HG03469 (cell line): ENCODE measurements at regions not wholly inside any gene's neighbourhood (a gene's known extent, or its start where the extent isn't known, plus 50 kb on each side); places are given as distances from the start of the nearest gene placed in this dataset.

Experiments used
- ATAC-seq: cut with Tn5 transposase; IDR thresholded peaks from one replicate; pipeline ENCODE4 v1.9.1; 2021; ENCODE audit warnings: mild to moderate bottlenecking, moderate library complexity, moderate number of reproducible peaks; ENCODE audit not compliant: unreplicated experiment

GRCh38 chr1:38308780-38309179 is 262.2 kb upstream of the POU3F1 start:
- no peak for ATAC-seq

- ATAC-seq, result no peak
Measured at GRCh38 chr1:38305666-38306065, 259.1 kb upstream of the POU3F1 start.

DNA sequence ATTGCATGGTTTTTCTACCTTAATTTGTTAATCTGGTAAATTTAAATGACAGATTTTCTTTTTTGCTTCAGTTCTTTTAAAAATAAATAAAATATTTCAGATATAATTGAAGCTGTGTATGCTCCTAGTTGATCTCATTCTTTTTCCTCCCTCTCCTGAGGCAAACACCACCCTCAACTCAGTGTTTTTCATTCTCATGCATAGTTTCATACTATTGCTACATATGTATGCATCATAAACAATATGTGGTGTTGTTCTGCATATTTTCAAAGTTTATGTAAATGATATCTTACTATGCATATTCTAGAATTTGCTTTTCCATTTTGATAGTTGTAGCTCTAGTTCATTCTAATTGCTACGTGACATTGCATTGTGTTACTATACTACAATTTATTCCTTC is 257.2 kb upstream of the POU3F1 start:
- ATAC-seq, result no peak

DNA sequence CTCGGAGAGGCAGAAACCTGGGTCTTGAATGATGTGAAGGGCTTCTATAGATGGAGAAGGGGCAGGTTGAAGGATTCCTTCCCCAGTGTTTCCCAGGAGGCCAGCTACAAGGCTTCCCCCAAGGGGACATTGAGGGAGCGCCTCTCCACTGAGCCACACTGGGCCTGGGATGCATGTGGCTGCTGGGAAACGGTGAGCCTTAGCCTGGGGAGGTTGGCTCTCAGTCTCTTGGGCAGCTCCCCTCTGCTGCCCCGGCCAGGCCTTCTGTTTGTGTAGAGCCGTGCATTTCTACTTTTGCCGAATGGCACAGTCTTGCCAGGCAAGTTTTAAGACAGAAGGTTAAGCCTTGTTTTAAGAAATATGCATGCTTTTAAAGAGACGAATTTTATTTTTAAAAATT is 254.4 kb upstream of the POU3F1 start:
- no peak for ATAC-seq

- ATAC-seq, result no peak
Measured at GRCh38 chr1:38300616-38301015, 254.0 kb upstream of the POU3F1 start.

- ATAC-seq, result no peak
Measured at GRCh38 chr1:38297842-38298241, 251.2 kb upstream of the POU3F1 start.

- no peak for ATAC-seq
Measured at GRCh38 chr1:38297246-38297645, 250.7 kb upstream of the POU3F1 start.

DNA sequence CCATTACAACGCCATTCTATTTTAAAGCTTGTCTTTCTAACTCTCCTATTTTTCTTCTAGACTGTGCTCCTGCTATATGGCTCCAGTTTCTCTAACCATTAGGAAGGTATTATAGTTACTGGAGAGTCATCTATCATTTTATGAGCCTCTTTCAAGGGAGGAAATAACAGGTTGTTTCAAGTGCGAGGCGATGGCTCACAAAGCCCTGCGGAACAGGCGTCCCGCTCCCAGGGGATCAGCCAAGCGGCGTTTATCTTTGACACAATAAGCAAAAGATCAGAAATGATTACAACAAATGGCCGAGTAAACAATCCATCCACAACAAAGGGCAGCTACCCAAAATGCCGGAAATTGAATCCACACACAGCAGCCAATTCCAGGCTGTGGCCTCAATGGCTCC is 249.5 kb upstream of the POU3F1 start:
- no peak for ATAC-seq

DNA sequence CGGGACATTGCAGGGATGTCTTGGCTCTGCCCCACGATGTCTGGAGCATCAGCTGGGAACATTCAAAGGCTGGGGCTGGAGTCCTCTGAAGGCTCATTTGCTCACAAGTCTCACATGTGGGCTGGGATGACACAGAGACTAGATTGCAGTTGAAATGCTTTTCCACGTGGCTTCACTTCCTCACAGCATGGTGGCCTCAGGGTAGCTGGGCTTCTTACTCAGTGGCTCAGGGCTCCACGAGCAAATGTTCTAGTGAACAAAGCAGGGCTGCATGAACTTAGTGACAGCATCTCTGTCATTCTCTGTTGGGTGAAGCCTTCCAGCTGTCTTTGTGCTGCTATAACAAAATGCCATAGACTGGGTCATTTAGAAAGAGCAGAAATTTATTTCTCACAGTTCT is 247.0 kb upstream of the POU3F1 start:
- no peak for ATAC-seq

- no peak for ATAC-seq
Measured at GRCh38 chr1:38292969-38293368, 246.4 kb upstream of the POU3F1 start.

GRCh38 chr1:38291906-38292521 is 245.4 kb upstream of the POU3F1 start:
- no peak for ATAC-seq

GRCh38 chr1:38291336-38291735 is 244.7 kb upstream of the POU3F1 start:
- ATAC-seq, result no peak

- no peak for ATAC-seq
Measured at GRCh38 chr1:38289034-38289433, 242.4 kb upstream of the POU3F1 start.

DNA sequence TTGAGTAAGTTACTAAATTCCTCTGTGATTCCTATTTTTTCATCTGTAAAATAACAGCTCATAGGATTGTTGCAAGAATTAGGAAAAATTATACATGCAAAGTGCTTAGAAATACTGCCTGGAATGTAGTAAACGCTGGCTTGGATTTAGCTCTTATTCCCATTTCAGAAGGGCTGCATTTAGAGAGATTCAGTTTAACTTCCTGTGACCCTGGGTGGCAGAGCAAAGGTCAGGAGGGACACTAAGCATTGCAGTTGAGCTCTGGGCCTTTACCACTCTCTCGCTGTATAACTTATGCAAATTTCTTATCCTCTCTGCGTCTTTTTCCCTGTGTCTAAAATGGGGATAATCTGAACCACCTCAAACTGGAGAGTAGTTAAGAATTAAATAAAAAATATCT is 241.0 kb upstream of the POU3F1 start:
- no peak for ATAC-seq

DNA sequence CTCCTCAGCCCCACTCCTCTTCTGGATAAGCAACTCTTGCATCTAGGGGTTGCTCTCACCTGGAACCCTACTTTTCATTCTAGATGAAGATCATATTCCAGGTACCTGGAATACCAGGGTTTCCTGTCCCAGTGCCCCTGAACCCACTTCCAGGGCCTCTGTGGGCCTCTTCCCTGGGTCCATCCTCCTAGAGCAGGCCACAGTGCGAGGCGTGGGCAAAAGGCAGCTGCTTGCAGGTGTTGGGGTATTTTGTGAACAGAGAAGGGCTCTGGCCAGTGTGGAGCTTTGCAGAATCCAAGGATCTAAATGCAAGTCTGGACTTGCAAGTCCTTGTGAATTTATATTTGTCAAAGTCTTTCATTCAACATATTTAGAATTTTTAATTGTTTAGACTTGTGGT is 240.4 kb upstream of the POU3F1 start:
- no peak for ATAC-seq

- ATAC-seq, result no peak
Measured at GRCh38 chr1:38285807-38286530, 239.4 kb upstream of the POU3F1 start.

GRCh38 chr1:38284953-38285352 is 238.4 kb upstream of the POU3F1 start:
- ATAC-seq, result no peak

- ATAC-seq, result no peak
Measured at GRCh38 chr1:38283696-38284470, 237.3 kb upstream of the POU3F1 start.

DNA sequence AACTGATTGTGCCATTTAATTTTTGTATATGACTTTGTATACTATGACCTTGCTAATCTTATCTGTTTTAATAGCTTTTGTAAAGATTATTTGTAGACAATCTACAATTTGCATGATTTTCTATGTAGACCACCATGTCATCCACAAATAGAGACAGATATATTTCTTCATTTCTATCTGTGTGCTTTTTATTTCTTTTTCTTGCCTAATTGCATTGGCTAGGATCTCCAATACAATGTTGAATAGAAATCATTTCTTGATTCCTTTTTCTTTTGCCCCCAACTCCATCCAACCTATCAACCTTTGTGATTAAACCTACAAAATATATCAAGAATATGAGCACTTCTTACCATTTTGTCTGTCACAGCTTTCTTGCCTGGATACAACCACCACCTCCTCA is 232.6 kb upstream of the POU3F1 start:
- ATAC-seq, result no peak

GRCh38 chr1:38277646-38278045 is 231.1 kb upstream of the POU3F1 start:
- no peak for ATAC-seq

GRCh38 chr1:38275960-38276359 is 229.4 kb upstream of the POU3F1 start:
- no peak for ATAC-seq

GRCh38 chr1:38274974-38275373 is 228.4 kb upstream of the POU3F1 start:
- ATAC-seq, result no peak
